GM18868 (cell line): ENCODE measurements at regions not wholly inside any gene's neighbourhood (a gene's known extent, or its start where the extent isn't known, plus 50 kb on each side); places are given as distances from the start of the nearest gene placed in this dataset.

Experiments
- ATAC-seq: cut with Tn5 transposase; IDR thresholded peaks from one replicate; pipeline ENCODE4 v1.9.1; 2021; ENCODE audit warnings: mild to moderate bottlenecking, moderate library complexity; ENCODE audit not compliant: unreplicated experiment

- no peak for ATAC-seq
These were observed 397.8 kb downstream of the SLITRK5 start for GRCh38 chr13:88068975-88069374.

- ATAC-seq: no peak
These were observed 400.2 kb downstream of the SLITRK5 start for GRCh38 chr13:88071371-88071770.

- ATAC-seq: no peak
These were observed 403.8 kb downstream of the SLITRK5 start for GRCh38 chr13:88074794-88075510.

GRCh38 chr13:88085036-88085435 is 413.9 kb downstream of the SLITRK5 start:
- no peak for ATAC-seq

GRCh38 chr13:88086577-88086976 is 415.4 kb downstream of the SLITRK5 start:
- no peak for ATAC-seq

GRCh38 chr13:88097541-88097940 is 426.4 kb downstream of the SLITRK5 start:
- no peak for ATAC-seq

- no peak for ATAC-seq
These were observed 432.7 kb downstream of the SLITRK5 start for GRCh38 chr13:88103824-88104223.

- no peak for ATAC-seq
These were observed 433.4 kb downstream of the SLITRK5 start for GRCh38 chr13:88104576-88104975.

GRCh38 chr13:88107570-88107969 is 436.4 kb downstream of the SLITRK5 start:
- ATAC-seq: no peak

GRCh38 chr13:88112526-88112925 is 441.4 kb downstream of the SLITRK5 start:
- no peak for ATAC-seq

GRCh38 chr13:88115976-88116375 is 444.8 kb downstream of the SLITRK5 start:
- no peak for ATAC-seq

GRCh38 chr13:88118952-88119351 is 447.8 kb downstream of the SLITRK5 start:
- no peak for ATAC-seq

GRCh38 chr13:88124142-88124541 is 453.0 kb downstream of the SLITRK5 start:
- ATAC-seq: no peak

- ATAC-seq: no peak
These were observed 453.9 kb downstream of the SLITRK5 start for GRCh38 chr13:88125055-88125454.

- no peak for ATAC-seq
These were observed 465.1 kb downstream of the SLITRK5 start for GRCh38 chr13:88136098-88136790.

- ATAC-seq: no peak
These were observed 471.5 kb downstream of the SLITRK5 start for GRCh38 chr13:88142653-88143052.

GRCh38 chr13:88144580-88144979 is 473.4 kb downstream of the SLITRK5 start:
- ATAC-seq: no peak

GRCh38 chr13:88153353-88153752 is 482.2 kb downstream of the SLITRK5 start:
- ATAC-seq: no peak

GRCh38 chr13:88154001-88154400 is 482.8 kb downstream of the SLITRK5 start:
- no peak for ATAC-seq

- ATAC-seq: no peak
These were observed 491.0 kb downstream of the SLITRK5 start for GRCh38 chr13:88162076-88162702.

GRCh38 chr13:88176231-88176630 is 505.1 kb downstream of the SLITRK5 start:
- no peak for ATAC-seq

GRCh38 chr13:88183440-88183839 is 512.3 kb downstream of the SLITRK5 start:
- ATAC-seq: no peak
